ENCODE measurements at regions not wholly inside any gene's neighbourhood (a gene's known extent, or its start where the extent isn't known, plus 50 kb on each side); places are given as distances from the start of the nearest gene placed in this dataset.
"Not testable (repeated sequence)": the region's sequence is repeated elsewhere in the genome, so short reads cannot be mapped to it uniquely, and the experiment has no call there.

DNA sequence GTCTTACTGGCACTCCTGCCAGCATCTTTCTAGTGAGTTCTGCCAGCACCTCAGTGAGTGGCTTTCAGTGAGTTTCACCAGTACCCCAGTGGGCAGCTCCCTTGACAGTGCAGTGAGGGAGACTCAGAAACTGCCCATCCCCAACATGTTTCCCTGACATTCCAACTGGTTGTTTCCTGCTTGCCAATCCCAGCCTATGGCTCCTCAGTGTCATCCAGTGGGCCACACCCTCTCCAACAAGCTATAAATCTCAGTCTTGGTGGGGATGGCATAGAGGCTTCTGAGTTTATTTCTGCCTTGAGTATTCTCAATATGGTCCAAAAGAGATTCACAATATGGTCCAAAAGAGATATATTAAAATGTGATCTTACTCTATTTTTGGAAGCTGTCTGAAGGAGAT lies 461.2 kb upstream of the NR3C2 start:
- no peaks in the 10 kb centered on the region for H3K4me1 ChIP-seq
- no peak overlapping the region for H3K4me2 ChIP-seq
- peaks cover 12% of the 10 kb centered on the region for H3K9me3 ChIP-seq
- H3K27ac ChIP-seq, result no peak overlapping the region
- H3K9ac ChIP-seq, result no peak overlapping the region
- no peak for TF ChIP-seq Cebpa-rat (IDR thresholded peaks at IDR 0.05)
- H3K36me3 ChIP-seq, result no peaks in the 10 kb centered on the region
- no peaks in the 10 kb centered on the region for H4K20me1 ChIP-seq
- H3K27me3 ChIP-seq, result no peaks in the 10 kb centered on the region
- no peak overlapping the region for H3K4me3 ChIP-seq

GRCh38 chr4:148901075-148901705 lies 459.0 kb upstream of the NR3C2 start:
- Histone ChIP-seq H3K4me1 (no peaks in the 10 kb centered on the region), H4K20me1 (no peaks in the 10 kb centered on the region), H3K9me3 (peaks cover 27% of the 10 kb centered on the region), H3K9ac (no peak overlapping the region), H3K36me3 (no peaks in the 10 kb centered on the region), H3K27ac (no peak overlapping the region), H3K4me2 (no peak overlapping the region), H3K27me3 (no peaks in the 10 kb centered on the region), H3K4me3 (no peak overlapping the region)
- no peak for TF ChIP-seq Cebpa-rat (IDR thresholded peaks at IDR 0.05)

DNA sequence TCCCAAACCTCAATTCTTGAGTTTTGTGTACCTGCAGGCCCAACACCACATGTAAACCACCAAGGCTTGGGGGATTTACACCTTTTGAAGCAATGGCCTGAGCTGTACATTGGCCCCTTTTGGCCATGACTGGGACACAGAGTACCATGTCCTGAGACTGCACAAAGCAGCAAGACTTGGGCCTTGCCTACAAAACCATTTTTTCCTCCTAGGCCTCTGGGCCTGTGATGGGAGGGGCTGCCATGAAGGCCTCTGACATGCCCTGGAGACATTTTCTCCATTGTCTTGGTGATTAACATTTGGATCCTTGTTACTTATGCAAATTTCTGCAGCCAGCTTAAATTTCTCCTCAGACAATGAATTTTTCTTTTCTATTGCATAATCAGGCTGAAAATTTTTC lies 455.9 kb upstream of the NR3C2 start:
- not testable (repeated sequence) for H3K4me3 ChIP-seq, H3K9ac ChIP-seq, H3K4me1 ChIP-seq, H3K4me2 ChIP-seq, H4K20me1 ChIP-seq, H3K27me3 ChIP-seq, H3K27ac ChIP-seq, H3K36me3 ChIP-seq
- peaks cover 27% of the 10 kb centered on the region for H3K9me3 ChIP-seq

DNA sequence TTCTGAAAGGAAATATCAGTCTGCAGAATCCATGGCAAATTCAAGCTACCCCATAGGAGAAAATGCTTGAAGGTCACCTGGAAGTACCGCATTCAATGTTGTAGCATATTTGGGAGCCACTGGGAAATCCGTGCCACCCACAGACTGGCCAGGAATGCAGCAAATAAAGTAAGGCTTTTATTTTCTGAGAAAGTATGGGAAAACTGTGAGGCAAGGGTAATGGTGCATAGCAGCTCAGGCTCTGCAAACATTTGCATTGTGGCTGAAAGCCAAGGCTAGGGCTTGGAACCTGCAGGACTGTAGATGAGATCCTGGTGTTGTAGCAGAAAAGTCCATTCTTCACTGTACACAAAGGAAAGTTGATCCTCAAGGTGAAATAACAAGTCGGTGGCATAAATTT lies 450.9 kb upstream of the NR3C2 start:
- no peak for TF ChIP-seq Cebpa-rat (IDR thresholded peaks at IDR 0.05)
- H3K4me1 ChIP-seq, result no peaks in the 10 kb centered on the region
- peaks cover 12% of the 10 kb centered on the region for H3K9me3 ChIP-seq
- no peaks in the 10 kb centered on the region for H3K27me3 ChIP-seq
- no peaks in the 10 kb centered on the region for H4K20me1 ChIP-seq
- no peaks in the 10 kb centered on the region for H3K36me3 ChIP-seq
- H3K4me2 ChIP-seq, result no peak overlapping the region
- H3K27ac ChIP-seq, result no peak overlapping the region
- H3K9ac ChIP-seq, result no peak overlapping the region
- no peak overlapping the region for H3K4me3 ChIP-seq

- Histone ChIP-seq H3K9ac (no peak overlapping the region), H3K4me3 (no peak overlapping the region), H3K9me3 (no peaks in the 10 kb centered on the region), H3K27ac (no peak overlapping the region), H3K4me2 (no peak overlapping the region), H3K4me1 (no peaks in the 10 kb centered on the region), H3K36me3 (no peaks in the 10 kb centered on the region), H4K20me1 (no peaks in the 10 kb centered on the region), H3K27me3 (no peaks in the 10 kb centered on the region)
- no peak for TF ChIP-seq Cebpa-rat (IDR thresholded peaks at IDR 0.05)
Observed at GRCh38 chr4:148883891-148884290, 441.7 kb upstream of the NR3C2 start.

DNA sequence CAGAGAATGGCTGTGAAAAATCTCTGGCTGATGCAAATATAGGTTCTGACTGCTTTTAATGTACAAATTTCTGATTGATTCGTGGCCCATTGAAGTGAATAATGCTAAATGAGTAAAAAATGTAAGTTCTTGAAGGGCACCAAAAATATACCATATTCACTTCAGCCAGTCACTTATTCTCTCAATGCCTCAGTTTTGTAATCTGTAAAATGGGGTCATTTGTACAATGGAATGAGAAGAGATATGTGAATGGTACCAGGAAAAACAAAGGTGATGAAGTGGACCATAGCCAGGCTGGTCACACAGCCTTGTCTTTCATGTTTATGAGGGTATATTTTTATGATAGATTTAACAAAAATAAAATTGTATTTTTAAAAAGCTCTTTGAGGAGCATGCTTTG lies 441.2 kb upstream of the NR3C2 start:
- Histone ChIP-seq H3K9me3 (no peaks in the 10 kb centered on the region), H3K4me2 (no peak overlapping the region), H3K27me3 (no peaks in the 10 kb centered on the region), H3K36me3 (no peaks in the 10 kb centered on the region), H3K9ac (no peak overlapping the region), H3K4me3 (no peak overlapping the region), H3K4me1 (no peaks in the 10 kb centered on the region), H4K20me1 (no peaks in the 10 kb centered on the region), H3K27ac (no peak overlapping the region)
- TF ChIP-seq Cebpa-rat (IDR thresholded peaks at IDR 0.05), result no peak

- Histone ChIP-seq H3K9me3 (no peaks in the 10 kb centered on the region), H3K4me2 (no peak overlapping the region), H3K9ac (no peak overlapping the region), H3K27ac (no peak overlapping the region), H3K4me3 (no peak overlapping the region), H3K27me3 (no peaks in the 10 kb centered on the region), H4K20me1 (no peaks in the 10 kb centered on the region), H3K4me1 (no peaks in the 10 kb centered on the region), H3K36me3 (no peaks in the 10 kb centered on the region)
- TF ChIP-seq Cebpa-rat (IDR thresholded peaks at IDR 0.05), result no peak
Observed at GRCh38 chr4:148881860-148882643, 439.8 kb upstream of the NR3C2 start.

- no peak overlapping the region for H3K9ac ChIP-seq
- no peaks in the 10 kb centered on the region for H3K4me1 ChIP-seq
- no peak overlapping the region for H3K27ac ChIP-seq
- no peak overlapping the region for H3K4me2 ChIP-seq
- H4K20me1 ChIP-seq, result no peaks in the 10 kb centered on the region
- H3K36me3 ChIP-seq, result no peaks in the 10 kb centered on the region
- H3K27me3 ChIP-seq, result no peaks in the 10 kb centered on the region
- no peaks in the 10 kb centered on the region for H3K9me3 ChIP-seq
- no peak overlapping the region for H3K4me3 ChIP-seq
- TF ChIP-seq Cebpa-rat (IDR thresholded peaks at IDR 0.05), result no peak
Observed at GRCh38 chr4:148874331-148874730, 432.1 kb upstream of the NR3C2 start.

GRCh38 chr4:148868191-148868590 lies 426.0 kb upstream of the NR3C2 start:
- H3K27me3 ChIP-seq, result no peaks in the 10 kb centered on the region
- H3K9me3 ChIP-seq, result no peaks in the 10 kb centered on the region
- no peaks in the 10 kb centered on the region for H3K36me3 ChIP-seq
- H4K20me1 ChIP-seq, result no peaks in the 10 kb centered on the region
- no peak overlapping the region for H3K4me3 ChIP-seq
- H3K4me1 ChIP-seq, result no peaks in the 10 kb centered on the region
- no peak for TF ChIP-seq Cebpa-rat (IDR thresholded peaks at IDR 0.05)
- H3K4me2 ChIP-seq, result no peak overlapping the region
- no peak overlapping the region for H3K9ac ChIP-seq
- H3K27ac ChIP-seq, result no peak overlapping the region

- TF ChIP-seq Cebpa-rat (IDR thresholded peaks at IDR 0.05), result no peak
Observed at GRCh38 chr4:148866666-148867065, 424.5 kb upstream of the NR3C2 start.

More at GRCh38 chr4:148866666-148867065, 424.5 kb upstream of the NR3C2 start:
- Histone ChIP-seq H3K4me1 (no peaks in the 10 kb centered on the region), H3K9ac (no peak overlapping the region), H3K4me2 (no peak overlapping the region), H3K27me3 (no peaks in the 10 kb centered on the region), H4K20me1 (no peaks in the 10 kb centered on the region), H3K4me3 (no peak overlapping the region), H3K36me3 (no peaks in the 10 kb centered on the region), H3K9me3 (no peaks in the 10 kb centered on the region), H3K27ac (no peak overlapping the region)
